Tibial nerve (tissue), 4 donors: ENCODE measurements at regions not wholly inside any gene's neighbourhood (a gene's known extent, or its start where the extent isn't known, plus 50 kb on each side); places are given as distances from the start of the nearest gene placed in this dataset.

ENCODE experiments used
- EP300 ChIP-seq, 2 donors: sonication (generic); formaldehyde crosslinking; IDR thresholded peaks; one replicate each; pipeline ENCODE4 v1.6.1; 2017; ENCODE audit warnings: antibody characterized with exemption in 2 of 2, mild to moderate bottlenecking in 1 of 2
- POLR2A ChIP-seq, 2 donors: fragments of 450-650 bp; IDR thresholded peaks; one replicate each; pipeline ENCODE4 v1.6.1; 2017; ENCODE audit warnings: antibody characterized with exemption in 2 of 2, mild to moderate bottlenecking in 2 of 2, moderate library complexity in 2 of 2
- TF ChIP-seq, protein P1 (sequence below), 5 experiments: fragments of 200-600 bp in 3 of 5; fragments of 450-650 bp in 2 of 5; sonication (generic) in 3 of 5; IDR thresholded peaks; one replicate each; pipeline ENCODE4 v1.5.1; 2016 to 2019; ENCODE audit warnings: antibody characterized with exemption in 5 of 5, mild to moderate bottlenecking in 3 of 5, moderate library complexity in 2 of 5

DNA sequence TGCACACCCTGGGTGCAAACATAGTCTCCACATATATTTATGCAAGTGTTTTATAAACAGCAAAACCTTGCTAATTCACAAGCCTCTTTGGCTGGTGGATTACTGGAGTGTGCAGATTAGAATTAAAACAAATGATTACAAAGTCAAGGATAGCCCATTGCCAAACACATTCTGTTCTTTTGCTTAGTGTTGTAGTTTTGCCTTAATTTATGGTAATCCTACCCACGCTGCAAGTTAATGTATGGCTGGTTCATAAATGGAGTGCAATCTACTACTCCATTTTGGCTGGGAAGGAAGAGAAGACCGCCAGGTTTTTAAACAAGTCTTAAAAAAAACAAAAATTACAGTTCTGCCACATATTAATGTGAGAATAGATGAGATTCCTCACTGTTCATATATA, 883.1 kb upstream of the KLHL29 start:
- TF ChIP-seq EP300 (IDR thresholded peaks at IDR 0.05) (no peak), POLR2A (IDR thresholded peaks at IDR 0.05) (no peak)
- TF ChIP-seq, protein P1, sequence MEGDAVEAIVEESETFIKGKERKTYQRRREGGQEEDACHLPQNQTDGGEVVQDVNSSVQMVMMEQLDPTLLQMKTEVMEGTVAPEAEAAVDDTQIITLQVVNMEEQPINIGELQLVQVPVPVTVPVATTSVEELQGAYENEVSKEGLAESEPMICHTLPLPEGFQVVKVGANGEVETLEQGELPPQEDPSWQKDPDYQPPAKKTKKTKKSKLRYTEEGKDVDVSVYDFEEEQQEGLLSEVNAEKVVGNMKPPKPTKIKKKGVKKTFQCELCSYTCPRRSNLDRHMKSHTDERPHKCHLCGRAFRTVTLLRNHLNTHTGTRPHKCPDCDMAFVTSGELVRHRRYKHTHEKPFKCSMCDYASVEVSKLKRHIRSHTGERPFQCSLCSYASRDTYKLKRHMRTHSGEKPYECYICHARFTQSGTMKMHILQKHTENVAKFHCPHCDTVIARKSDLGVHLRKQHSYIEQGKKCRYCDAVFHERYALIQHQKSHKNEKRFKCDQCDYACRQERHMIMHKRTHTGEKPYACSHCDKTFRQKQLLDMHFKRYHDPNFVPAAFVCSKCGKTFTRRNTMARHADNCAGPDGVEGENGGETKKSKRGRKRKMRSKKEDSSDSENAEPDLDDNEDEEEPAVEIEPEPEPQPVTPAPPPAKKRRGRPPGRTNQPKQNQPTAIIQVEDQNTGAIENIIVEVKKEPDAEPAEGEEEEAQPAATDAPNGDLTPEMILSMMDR (IDR thresholded peaks at IDR 0.05): no peak
